NCI-H82 treated with DMSO at 0.1 percent for 48 hours (cell line): ENCODE measurements at regions not wholly inside any gene's neighbourhood (a gene's known extent, or its start where the extent isn't known, plus 50 kb on each side); places are given as distances from the start of the nearest gene placed in this dataset.

Experiments used
- DNase-seq: peaks from one replicate; lab custom pipeline; 2025; ENCODE audit not compliant: unreplicated experiment; lab: John Stamatoyannopoulos, UW

DNA sequence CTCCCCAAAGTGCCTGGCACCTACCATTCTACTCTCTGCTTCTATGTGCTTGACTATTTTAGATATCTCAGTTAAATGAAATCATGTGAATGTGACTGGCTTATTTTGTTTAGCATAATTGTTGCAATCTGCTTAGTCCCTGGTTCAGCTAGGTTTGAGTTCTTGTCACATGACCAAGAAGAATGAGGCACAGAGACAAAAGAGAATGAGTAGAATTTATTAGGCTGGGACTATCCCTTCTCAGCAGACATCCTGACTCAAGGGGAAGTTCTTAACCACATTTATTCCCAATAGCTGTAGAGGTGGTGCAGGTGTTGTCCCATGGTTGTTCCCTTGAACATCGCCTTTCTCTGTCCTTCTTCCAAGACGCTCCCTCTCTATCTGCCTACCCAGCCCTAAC is 1485.7 kb downstream of the KCNT2 start:
- DNase-seq, result no peak

DNA sequence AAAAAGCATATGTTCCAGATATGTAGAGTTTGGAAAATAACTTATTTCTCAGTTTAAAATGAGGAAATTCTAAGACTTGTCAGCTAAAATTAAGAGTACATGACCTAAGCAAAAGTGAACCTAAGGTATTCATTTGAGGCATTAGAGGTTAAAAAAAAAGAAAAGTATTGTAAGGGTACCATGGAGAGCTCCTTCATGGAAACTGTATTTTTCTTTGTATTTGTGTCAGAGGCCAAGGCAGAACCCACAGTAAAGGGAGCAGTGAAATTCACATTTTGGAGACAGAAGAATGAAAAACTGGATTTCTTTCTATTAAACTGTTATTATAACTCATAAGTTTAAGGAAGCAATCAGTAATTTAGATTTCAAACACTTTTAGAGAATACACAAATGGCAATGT is 1494.8 kb downstream of the KCNT2 start:
- no peak for DNase-seq

DNA sequence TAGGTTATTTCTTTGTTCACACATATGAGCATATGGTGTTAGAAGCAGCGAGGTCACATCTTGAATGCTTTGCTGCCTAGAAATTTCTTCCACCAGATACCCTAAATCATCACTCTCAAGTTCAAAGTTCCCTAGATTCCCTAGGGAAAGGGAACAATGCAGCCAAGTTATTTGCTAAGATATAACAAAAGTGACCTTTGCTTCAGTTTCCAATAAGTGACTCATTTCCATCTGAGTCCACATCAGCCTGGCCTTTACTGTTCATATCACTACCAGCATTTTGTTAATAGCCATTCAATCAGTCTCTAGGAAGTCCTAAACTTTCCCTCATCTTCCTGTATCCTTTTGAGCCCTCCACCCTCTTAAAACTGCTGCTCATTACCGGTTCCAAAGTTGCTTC is 1502.5 kb downstream of the KCNT2 start:
- no peak for DNase-seq

DNA sequence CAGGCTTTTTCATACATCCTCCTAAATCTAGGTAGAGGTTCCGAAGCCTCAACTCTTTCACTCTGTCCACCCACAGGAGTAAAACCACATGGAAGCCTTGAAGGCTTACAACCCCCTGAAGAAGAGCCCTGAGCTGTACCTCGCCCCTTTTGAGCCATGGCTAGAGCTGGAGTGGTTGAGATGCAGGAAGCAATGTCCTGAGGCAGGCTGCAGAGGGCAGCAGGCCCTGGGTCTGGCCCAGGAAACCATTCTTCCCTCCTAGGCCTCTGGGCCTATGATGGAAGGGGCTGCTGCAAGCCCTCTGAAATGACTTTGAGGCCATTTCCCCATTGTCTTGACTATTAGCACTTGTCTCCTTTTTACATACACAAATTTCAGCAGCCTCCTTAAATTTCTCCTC is 1503.0 kb downstream of the KCNT2 start:
- no peak for DNase-seq

DNA sequence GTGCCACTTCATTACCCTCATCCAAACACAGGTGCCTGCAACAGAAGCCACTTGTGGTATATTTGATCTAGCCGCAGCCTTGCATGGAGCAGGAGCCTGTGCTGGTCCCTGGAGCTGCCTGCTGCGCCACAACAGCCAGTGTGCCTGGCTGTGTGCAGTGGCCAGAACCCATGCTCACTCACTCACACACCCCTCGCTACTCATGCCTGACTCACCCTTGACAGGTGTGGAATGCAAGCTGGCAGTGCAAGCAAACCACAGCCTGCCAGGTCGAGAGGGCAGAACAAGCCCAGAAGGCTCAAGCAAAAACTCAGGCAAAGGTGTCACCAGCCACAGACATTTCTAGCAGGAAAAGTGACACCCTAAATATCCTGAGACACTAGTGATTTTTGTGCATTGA is 1510.9 kb downstream of the KCNT2 start:
- DNase-seq, result no peak

DNA sequence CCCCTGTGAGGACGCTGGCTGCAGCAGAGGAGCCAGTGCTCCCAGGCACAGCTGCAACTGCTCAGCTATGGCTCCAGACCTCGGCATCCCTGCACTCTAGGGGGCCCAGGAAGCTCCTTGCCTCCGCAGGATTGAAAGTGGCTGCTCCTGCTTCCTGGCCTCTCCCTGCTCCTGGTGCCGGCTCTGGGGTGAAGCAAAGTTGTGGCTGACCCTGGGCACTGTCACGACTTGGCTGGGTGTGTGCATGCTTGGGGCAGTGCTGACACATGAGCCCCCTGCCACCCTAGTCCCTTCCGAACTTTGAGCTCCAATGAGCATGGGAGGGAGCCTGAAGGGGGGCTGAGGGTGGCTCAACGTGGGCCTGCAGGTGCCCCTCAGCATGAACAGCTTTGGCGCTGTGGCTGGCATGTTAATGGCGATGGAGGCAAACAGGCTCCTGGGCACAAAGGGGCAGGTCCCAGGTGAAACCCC is 1512.2 kb downstream of the KCNT2 start:
- DNase-seq, result no peak

DNA sequence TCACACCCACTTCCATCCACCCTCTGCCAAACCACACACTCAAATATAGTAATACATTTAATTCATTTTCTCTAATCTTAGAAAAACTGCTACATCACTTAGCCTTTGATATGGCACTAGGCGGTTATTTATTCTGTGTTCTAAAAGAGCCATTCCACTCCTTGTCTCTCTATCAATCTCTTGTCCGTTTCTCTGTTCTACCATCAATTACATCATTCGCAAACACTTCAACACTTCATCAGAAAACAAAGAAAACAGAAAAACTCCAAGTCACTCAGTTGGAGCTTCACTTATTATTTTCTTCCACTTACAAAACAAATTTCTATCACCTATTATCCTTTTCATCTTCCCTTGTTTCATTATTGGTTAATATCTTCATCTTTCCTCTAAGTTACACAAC is 1523.0 kb downstream of the KCNT2 start:
- DNase-seq, result no peak

DNA sequence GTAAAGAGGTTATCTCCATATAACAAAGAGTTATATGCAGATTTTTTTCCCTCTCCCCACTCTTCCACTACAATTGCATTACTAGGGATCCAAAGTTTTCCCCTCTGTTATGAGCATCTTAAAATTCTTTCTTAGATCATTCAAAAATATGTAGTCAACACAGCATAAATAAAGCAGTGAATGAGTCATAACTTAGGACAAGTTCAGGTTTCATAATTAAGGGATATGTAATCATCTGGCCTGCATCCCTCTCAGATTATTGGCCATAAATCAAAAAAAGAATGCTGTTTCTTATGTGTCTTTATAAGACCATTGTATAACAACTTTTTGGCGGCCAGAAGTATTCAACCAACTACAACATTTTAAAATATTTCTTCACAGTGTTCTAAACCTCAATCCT is 1526.1 kb downstream of the KCNT2 start:
- no peak for DNase-seq

DNA sequence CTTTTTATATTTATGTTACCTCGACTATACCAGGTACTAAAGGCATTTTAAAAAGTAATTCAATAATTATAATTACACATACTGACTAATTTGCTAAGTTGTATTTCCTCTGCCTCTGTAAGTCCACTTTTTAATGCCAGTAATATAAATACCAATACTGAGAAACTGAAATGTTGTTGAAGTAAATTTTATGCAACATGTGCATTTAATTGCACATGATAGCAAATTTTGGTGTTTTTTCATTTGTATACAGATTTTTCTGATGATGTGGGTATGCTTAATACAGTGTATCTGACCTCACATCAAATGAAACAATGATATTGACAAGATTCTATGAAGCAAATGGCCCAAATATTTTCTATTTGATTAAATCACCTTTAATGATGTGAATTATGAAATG is 1531.6 kb downstream of the KCNT2 start:
- DNase-seq, result no peak

DNA sequence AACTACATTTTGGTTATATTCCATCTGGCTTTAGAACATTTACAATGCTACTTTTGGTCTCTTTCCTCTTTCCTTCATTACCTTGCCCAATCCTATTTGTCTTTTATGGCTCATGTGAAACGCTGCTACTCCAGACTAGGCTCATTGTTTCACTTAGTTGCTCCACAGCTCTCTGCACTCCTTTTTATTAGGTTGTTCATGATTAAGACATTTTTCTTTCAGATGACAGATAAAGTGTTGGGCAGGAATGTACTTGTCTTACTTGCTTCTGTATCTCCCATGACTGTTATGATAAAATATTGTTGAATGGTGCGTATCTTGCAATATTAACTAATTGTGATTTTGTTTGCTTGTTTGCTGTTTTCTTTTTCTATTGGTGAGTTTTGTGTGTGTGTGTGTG is 1532.3 kb downstream of the KCNT2 start:
- DNase-seq, result no peak

DNA sequence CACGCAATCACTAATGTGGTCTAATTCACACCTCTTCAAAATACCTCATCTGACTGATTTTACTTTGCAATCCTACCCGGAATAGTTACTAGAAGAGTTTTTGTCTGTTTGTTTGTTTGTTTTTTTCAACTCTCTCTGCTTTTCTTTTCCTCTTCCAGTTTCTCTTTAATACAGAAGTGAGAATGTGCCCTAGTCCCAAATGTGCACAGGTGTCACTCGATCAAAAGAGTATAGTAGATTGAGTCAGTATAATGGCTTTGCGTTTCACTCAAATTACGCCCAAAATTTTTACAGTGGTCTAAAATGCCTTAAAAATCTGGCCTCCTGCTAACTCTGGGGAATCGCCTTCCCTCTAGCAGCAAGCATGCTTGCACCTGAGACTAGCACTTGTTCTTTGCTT is 1536.8 kb downstream of the KCNT2 start:
- DNase-seq, result no peak

DNA sequence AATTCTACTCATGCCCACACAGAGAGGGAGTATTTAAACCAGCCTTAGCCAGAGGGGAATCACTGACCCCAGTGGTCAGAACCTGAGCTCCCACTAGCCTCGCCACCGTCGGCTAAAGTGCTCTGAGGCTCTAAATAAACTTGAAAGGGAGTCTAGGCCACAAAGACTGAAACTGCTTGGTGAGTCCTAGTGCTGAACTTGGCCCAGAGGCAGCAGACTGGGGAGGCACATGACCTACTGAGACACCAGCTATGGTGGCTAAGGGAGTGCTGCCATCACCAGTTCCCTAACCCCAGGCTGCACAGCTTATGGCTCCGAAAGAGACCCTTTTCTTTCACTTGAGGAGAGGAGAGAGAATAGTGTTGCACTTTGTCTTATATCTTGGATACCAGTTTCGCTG is 1542.8 kb downstream of the KCNT2 start:
- DNase-seq, result no peak

DNA sequence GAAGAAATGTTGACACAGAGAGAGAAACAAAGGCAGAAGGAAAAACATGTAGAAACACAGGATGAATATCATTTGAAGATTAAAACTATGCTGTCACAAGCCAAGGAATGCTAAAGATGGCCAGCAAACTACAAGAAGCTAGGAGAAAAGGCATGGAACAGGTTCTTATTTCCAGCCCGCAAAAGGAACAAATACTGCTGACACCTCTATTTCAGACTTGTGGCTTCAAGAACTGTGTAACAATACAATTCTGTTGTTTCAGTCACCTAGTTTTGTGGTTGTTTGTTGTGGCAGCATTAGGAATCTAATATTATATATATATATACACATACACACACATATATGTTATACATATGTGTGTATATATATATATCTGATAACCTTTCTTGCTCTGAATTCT is 1543.9 kb downstream of the KCNT2 start:
- DNase-seq, result no peak

DNA sequence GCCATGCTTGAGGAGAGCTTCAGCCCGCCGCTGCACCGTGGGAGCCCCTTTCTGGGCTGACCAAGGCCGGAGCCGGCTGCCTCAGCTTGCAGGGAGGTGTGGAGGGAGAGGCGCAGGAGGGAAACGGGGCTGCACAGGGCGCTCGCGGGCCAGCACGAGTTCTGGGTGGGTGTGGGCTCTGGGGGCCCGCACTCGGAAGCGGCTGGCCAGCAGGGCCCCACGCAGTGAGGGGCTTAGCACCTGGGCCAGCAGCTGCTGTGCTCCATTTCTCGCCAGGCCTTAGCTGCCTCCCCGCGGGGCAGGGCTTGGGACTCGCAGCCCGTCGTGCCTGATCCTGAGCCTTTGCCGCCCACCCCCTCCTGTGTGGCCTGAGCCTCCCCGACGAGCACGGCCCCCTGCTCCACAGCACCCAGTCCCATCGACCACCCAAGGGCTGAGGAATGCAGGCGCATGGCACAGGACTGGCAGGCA is 1554.0 kb downstream of the KCNT2 start:
- DNase-seq, result no peak

DNA sequence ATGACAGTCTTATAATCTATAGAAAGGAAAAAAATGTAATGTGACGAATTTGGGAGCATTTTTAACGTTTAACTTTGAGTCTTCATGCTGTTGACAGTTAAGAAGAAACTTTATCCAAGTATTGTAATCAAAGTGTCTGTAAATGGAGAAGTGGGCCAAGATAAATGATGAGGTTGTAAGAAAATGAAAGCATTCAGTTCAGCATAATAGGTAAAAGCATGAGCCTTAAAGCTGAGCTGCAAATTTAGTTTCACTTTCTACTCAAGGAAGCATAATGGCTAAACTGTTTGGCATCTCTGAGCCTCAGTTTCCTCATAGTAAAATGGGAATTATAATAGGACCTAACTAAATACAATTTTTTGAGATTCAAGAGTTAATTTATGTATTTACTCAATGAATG is 1554.8 kb downstream of the KCNT2 start:
- DNase-seq, result no peak

DNA sequence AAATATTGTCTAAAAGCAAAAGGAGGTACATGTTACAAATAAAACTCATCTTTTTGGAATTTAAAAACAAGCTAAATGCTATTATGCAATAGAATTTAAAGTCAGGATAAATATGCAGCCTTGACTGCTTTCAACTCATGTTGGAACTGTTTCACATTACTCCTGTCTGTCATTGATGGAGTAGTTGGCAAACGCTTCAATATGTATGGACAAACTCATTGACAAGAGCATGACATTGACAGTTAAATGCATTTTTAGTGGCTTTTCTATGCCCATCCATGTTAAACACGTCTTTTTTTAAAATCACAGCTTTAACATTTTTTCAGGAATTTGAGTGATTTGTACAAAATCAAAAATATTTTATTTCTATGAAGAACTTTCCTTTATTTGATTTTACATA is 1560.5 kb downstream of the KCNT2 start:
- no peak for DNase-seq

DNA sequence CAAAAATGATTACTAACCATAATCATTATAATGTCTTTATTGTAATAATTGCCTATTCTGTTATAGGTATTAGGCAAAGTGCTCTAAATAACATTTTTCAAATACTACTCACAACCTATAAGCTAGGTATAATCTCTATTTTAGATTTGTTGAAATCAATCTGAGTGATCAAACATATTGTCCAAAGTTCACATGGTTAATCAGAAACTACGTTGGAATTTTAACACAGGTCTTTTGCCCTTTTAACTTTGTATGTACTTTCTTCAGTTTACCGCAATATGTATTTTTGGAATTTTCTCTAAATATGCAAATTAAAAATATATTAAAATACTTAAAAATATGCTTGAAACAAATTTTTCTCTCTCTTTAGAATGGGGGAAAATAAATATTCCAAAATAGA is 1563.2 kb downstream of the KCNT2 start:
- DNase-seq, result no peak

DNA sequence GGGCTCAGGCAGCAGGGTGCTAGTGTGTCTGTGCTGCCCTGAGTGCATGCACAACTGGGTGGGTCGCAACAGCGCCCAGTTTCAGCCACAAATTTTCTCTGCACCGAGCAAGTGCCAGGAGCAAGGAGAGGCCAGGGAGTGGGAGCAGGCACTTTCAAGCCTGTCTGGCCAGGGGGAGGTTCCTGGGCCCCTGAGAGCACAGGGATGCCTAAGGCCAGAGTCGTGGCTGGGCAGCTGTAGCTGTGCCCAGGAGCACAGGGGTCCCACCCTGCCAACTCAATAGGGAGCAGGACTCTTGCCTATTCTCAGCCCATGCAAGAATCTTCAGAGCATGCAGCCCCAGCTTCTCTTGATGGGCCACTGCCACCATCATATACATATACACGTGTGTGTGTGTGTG is 1577.4 kb downstream of the KCNT2 start:
- DNase-seq, result no peak

DNA sequence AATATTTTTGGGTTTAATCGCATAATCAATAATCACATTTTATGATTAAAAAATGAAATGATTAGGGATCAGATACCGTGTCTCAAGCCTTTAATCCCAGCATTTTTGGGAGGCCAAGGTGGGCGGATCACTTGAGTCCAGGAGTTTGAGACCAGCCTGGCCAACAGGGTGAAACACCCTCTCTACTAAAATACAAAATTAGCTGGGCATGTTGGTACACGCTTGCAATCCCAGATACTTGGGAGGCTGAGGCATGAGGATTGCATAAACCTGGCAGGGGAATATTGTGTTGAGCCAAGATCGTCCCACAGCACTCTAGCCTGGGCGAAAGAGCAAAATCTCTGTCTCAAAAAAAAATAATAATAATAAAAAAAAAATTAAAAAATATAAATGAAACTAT is 1581.4 kb downstream of the KCNT2 start:
- no peak for DNase-seq

DNA sequence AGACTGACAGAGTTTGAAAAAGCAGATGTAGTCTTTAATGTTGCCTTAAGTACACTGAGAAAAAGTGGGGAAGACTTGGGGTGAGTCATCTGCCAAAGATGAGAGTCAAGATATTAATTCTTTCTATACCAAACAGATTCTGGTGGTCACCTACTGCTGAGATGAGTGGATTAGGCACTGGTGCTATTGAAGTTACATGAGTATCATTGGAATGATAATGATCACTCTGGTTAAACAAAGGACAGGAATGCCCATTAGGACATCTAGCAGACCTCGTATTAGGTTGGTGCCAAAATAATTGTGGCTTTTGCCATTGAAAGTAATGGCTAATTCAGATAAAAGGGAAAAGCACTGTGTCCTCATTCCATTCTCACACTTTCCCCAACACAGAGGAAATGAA is 1588.9 kb downstream of the KCNT2 start:
- no peak for DNase-seq

DNA sequence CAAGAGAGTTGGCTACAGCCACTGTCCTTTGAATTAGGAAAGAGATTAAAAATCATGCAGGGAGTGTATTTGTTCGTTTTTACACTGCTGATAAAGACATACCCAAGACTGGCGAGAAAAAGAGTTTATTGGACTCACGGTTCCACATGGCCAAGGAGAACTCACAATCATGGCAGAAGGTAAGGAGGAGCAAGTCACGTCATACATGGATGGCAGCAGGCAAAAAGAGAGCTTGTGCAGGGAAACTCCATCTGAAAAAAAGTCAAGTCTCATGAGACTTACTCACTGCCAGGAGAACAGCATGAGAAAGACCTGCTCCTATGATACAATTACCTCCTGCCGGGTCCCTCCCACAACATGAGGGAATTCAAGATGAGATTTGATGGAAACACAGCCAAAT is 1595.2 kb downstream of the KCNT2 start:
- DNase-seq, result no peak

DNA sequence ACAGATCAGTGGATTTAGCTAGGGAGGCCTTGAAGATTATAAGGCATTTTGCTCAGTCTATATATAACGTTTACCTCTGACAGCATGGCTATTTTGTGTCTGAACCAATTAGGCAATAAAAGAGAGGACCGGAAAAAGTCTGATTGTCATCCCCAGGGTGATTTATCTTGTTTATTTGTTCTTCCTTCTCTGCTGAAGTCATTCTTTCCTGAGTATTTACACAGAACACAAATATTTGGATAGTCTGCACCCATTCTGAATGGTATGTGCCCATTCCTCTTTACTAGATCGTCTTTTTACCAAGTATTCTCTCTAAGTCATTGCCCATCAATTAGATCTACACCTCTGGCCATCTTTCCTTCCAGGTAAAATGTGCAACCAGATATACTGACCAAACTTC is 1602.9 kb downstream of the KCNT2 start:
- no peak for DNase-seq

DNA sequence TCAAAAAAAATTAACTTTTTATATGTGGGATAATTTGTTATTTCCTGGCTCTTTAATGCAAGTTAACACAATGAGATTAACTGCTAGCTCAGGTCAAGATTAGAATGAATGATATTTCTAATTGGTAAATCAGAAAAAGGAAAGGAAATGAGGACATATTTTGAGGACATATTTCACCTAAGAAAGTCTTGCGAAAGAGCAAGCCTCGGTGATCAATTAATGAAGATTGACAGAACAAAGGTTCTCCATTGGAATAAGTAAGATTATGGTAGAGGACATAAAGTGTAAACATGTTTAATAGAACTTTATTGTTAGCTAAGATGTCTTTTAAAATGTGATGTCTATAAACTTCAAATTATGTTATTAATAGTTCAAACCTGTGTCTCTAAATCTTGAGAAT is 1617.8 kb downstream of the KCNT2 start:
- no peak for DNase-seq

DNA sequence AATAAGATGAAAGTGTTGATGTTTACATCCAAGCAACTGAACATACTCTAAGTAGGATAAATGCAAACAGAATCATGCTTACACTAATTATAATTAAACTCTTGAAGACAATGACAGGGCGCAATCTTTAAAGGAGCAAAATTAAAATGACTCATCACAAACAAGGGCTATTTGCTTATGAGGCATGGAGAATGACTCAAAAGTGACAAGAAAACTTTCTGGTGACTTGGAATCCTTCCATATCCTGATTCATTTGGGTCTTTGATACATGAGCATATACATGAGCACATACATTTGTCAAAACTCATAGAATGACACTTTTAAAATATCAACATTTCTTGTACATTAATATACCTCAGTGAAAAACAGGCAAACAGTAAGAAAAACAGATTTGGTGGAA is 1632.3 kb downstream of the KCNT2 start:
- no peak for DNase-seq
